Neural cell (in vitro differentiated cells): ENCODE measurements at regions not wholly inside any gene's neighbourhood (a gene's known extent, or its start where the extent isn't known, plus 50 kb on each side); places are given as distances from the start of the nearest gene placed in this dataset.

ENCODE experiments used
- H2AFZ ChIP-seq: fragments of 200-600, 300-800 bp; sonication (generic), shearing (Covaris generic); 2 replicates; pipeline ENCODE4 v1.6.0; 2014; ENCODE audit warnings: low read depth, mild to moderate bottlenecking, antibody characterized with exemption, low read length, moderate library complexity
- H3F3A ChIP-seq: fragments of 200-600 bp; shearing (Covaris generic); 2 replicates; pipeline ENCODE4 v1.6.1; 2016; ENCODE audit warnings: mild to moderate bottlenecking, moderate library complexity, mixed read lengths, antibody characterized with exemption, low read length; ENCODE audit not compliant: insufficient read depth, poor library complexity, severe bottlenecking
- H3K27ac ChIP-seq: fragments of 200-600, 300-800 bp; sonication (generic), shearing (Covaris generic); 2 replicates; pipeline ENCODE4 v1.5.1; 2014; ENCODE audit warnings: mild to moderate bottlenecking, low read length, moderate library complexity
- H3K27me3 ChIP-seq: fragments of 300-800, 200-600 bp; sonication (generic), shearing (Covaris generic); 2 replicates; pipeline ENCODE4 v1.6.0; 2014; ENCODE audit warnings: mild to moderate bottlenecking, low read depth, low read length, moderate library complexity; ENCODE audit not compliant: insufficient read depth
- H3K36me3 ChIP-seq: fragments of 300-800, 200-600 bp; sonication (generic), shearing (Covaris generic); 2 replicates; pipeline ENCODE4 v1.5.1; 2014; ENCODE audit warnings: mild to moderate bottlenecking, antibody characterized with exemption, low read length, moderate library complexity; ENCODE audit not compliant: insufficient read depth
- H3K4me2 ChIP-seq: fragments of 300-800, 200-600 bp; sonication (generic), shearing (Covaris generic); 2 replicates; pipeline ENCODE4 v1.6.0; 2014; ENCODE audit warnings: mild to moderate bottlenecking, low read length
- H3K4me3 ChIP-seq: fragments of 300-800, 200-600 bp; sonication (generic), shearing (Covaris generic); 2 replicates; pipeline ENCODE4 v1.5.1; 2014; ENCODE audit warnings: mild to moderate bottlenecking, low read length, moderate library complexity
- H3K79me2 ChIP-seq: fragments of 200-600 bp; shearing (Covaris generic); replicated peaks from 2 replicates; pipeline ENCODE4 v1.6.0; 2014; ENCODE audit warnings: mild to moderate bottlenecking, low read length, moderate library complexity; ENCODE audit not compliant: insufficient read depth
- H3K9ac ChIP-seq: fragments of 300-800, 200-600 bp; sonication (generic), shearing (Covaris generic); 2 replicates; pipeline ENCODE4 v1.6.1; 2016; ENCODE audit warnings: mild to moderate bottlenecking, low read length, mixed read lengths
- H3K9me2 ChIP-seq: fragments of 200-600 bp; shearing (Covaris generic); 2 replicates; pipeline ENCODE4 v1.6.1; 2016; ENCODE audit warnings: mild to moderate bottlenecking, low read length, mixed read lengths; ENCODE audit not compliant: insufficient read depth
- H3K9me3 ChIP-seq: fragments of 200-600, 300-800 bp; sonication (generic), shearing (Covaris generic); 2 replicates; pipeline ENCODE4 v1.6.1; 2016; ENCODE audit warnings: mild to moderate bottlenecking, mixed run types, low read length, moderate library complexity, mixed read lengths
- H4K20me1 ChIP-seq: fragments of 200-600 bp; shearing (Covaris generic); 2 replicates; pipeline ENCODE4 v1.6.1; 2016; ENCODE audit warnings: mild to moderate bottlenecking, mixed run types; ENCODE audit not compliant: insufficient read depth
- EP300 ChIP-seq: fragments of 450-650 bp; conservative IDR thresholded peaks from 2 replicates; pipeline ENCODE4 v1.6.1; 2014; ENCODE audit warnings: antibody characterized with exemption, mild to moderate bottlenecking, moderate library complexity; ENCODE audit not compliant: poor library complexity, severe bottlenecking
- EZH2 ChIP-seq: fragments of 200-600, 300-800 bp; shearing (Covaris generic), sonication (generic); IDR thresholded peaks from 2 replicates; pipeline ENCODE4 v1.6.1; 2014; ENCODE audit warnings: antibody characterized with exemption, low read length, borderline replicate concordance, mild to moderate bottlenecking; ENCODE audit not compliant: insufficient read depth, poor library complexity, severe bottlenecking
- MXI1 ChIP-seq: fragments of 450-650 bp; conservative IDR thresholded peaks from 2 replicates; pipeline ENCODE4 v1.6.1; 2014; ENCODE audit warnings: antibody characterized with exemption, mild to moderate bottlenecking; ENCODE audit not compliant: poor library complexity, severe bottlenecking
- POLR2AphosphoS5 ChIP-seq: IDR thresholded peaks from 2 replicates; pipeline ENCODE4 v1.6.1; 2012
- RAD21 ChIP-seq: fragments of 450-650 bp; conservative IDR thresholded peaks from 2 replicates; pipeline ENCODE4 v1.6.1; 2014; ENCODE audit warnings: antibody characterized with exemption, mild to moderate bottlenecking, moderate library complexity
- SMC3 ChIP-seq: fragments of 450-650 bp; conservative IDR thresholded peaks from 2 replicates; pipeline ENCODE4 v1.6.1; 2014; ENCODE audit warnings: antibody characterized with exemption, mild to moderate bottlenecking, moderate library complexity; ENCODE audit not compliant: poor library complexity
- TAF1 ChIP-seq: IDR thresholded peaks from 2 replicates; pipeline ENCODE4 v1.6.1; 2012; ENCODE audit warnings: low read depth
- TF ChIP-seq, protein P1 (sequence below): fragments of 450-650 bp; IDR thresholded peaks from 2 replicates; pipeline ENCODE4 v1.5.1; 2014; ENCODE audit warnings: antibody characterized with exemption, mild to moderate bottlenecking, moderate library complexity; ENCODE audit not compliant: poor library complexity, severe bottlenecking
- TF ChIP-seq, protein P2 (sequence below): IDR thresholded peaks from 2 replicates; pipeline ENCODE4 v1.6.1; 2012; ENCODE audit warnings: borderline replicate concordance

DNA sequence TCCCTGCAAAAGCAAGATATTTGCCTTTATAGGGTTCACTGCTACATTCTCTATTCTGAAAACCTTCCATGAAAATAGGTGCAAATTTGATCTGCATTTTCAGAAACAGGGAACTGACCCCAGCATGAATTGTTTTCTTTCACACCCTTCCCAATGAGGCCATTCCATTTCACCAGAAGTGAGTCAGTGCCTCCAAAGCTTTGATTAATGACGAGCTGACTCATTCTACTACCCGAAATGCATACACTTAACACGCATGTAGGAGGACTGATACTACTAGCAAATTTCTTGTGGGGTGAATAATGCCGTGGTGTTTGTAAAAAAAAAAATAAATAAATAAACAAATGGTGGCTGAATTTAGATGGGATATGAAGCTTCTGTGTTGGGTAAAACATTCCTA is 146.9 kb upstream of the FGF13 start:
- H3K4me2 ChIP-seq = no peak overlapping the region

DNA sequence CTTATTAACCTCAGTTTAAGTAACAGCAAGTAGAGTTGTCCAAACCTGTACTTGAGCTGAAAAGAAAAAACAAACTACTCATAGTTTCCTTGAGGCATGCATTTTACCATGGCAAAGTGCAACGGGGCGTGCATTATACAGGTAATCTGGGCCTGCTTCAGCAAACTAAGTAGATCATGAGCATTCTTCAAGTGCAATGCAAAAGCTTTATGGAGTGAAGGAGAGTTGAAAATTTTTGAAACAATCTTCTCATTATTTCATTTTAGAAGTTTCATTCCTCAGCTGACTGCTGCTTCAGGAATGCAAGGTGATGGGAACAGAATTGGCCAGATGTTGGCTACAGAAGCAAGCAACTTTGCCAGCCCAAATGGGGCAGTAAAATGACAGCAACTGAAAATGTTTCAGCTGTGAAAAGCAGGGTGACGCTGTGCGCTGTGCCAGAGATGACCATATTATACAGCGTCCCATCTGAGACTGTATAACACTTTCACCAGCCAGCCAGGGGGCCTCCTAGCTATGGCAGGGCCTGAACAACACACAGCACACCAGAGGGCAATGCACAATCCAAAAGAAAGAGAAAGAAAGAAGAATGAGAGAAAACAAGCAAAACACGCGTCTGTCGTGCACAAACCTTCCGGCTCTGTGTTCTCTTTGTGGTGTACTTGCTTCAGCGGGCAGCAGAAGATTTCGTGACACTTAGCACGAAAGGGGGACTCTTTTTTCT is 145.5 kb upstream of the FGF13 start:
- no peak for TF ChIP-seq MXI1
- no peak for TF ChIP-seq SMC3
- TF ChIP-seq POLR2AphosphoS5 = no peak
- no peak for TF ChIP-seq EZH2
- Histone ChIP-seq H3K9ac (no peak overlapping the region), H3K79me2 (no peaks in the 10 kb centered on the region), H3K9me2 (no peaks in the 10 kb centered on the region), H3F3A (no peaks in the 10 kb centered on the region), H3K27me3 (no peaks in the 10 kb centered on the region), H3K4me2 (no peak overlapping the region), H3K4me3 (no peak overlapping the region), H3K9me3 (no peaks in the 10 kb centered on the region), H3K27ac (no peak overlapping the region), H4K20me1 (no peaks in the 10 kb centered on the region), H2AFZ (no peak overlapping the region), H3K36me3 (no peaks in the 10 kb centered on the region)

More for the DNA sequence above, 146.9 kb upstream of the FGF13 start:
- Histone ChIP-seq H3K9me2 (no peaks in the 10 kb centered on the region), H4K20me1 (no peaks in the 10 kb centered on the region), H3K4me3 (no peak overlapping the region), H2AFZ (no peak overlapping the region), H3F3A (no peaks in the 10 kb centered on the region), H3K9ac (no peak overlapping the region), H3K9me3 (no peaks in the 10 kb centered on the region), H3K36me3 (no peaks in the 10 kb centered on the region), H3K27me3 (no peaks in the 10 kb centered on the region), H3K79me2 (no peaks in the 10 kb centered on the region), H3K27ac (no peak overlapping the region)
- TF ChIP-seq EP300 (no peak), POLR2AphosphoS5 (no peak), EZH2 (no peak), SMC3 (no peak), MXI1 (no peak), RAD21 (no peak), TAF1 (no peak)
- TF ChIP-seq, protein P1, sequence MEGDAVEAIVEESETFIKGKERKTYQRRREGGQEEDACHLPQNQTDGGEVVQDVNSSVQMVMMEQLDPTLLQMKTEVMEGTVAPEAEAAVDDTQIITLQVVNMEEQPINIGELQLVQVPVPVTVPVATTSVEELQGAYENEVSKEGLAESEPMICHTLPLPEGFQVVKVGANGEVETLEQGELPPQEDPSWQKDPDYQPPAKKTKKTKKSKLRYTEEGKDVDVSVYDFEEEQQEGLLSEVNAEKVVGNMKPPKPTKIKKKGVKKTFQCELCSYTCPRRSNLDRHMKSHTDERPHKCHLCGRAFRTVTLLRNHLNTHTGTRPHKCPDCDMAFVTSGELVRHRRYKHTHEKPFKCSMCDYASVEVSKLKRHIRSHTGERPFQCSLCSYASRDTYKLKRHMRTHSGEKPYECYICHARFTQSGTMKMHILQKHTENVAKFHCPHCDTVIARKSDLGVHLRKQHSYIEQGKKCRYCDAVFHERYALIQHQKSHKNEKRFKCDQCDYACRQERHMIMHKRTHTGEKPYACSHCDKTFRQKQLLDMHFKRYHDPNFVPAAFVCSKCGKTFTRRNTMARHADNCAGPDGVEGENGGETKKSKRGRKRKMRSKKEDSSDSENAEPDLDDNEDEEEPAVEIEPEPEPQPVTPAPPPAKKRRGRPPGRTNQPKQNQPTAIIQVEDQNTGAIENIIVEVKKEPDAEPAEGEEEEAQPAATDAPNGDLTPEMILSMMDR = no peak
- TF ChIP-seq, protein P2, sequence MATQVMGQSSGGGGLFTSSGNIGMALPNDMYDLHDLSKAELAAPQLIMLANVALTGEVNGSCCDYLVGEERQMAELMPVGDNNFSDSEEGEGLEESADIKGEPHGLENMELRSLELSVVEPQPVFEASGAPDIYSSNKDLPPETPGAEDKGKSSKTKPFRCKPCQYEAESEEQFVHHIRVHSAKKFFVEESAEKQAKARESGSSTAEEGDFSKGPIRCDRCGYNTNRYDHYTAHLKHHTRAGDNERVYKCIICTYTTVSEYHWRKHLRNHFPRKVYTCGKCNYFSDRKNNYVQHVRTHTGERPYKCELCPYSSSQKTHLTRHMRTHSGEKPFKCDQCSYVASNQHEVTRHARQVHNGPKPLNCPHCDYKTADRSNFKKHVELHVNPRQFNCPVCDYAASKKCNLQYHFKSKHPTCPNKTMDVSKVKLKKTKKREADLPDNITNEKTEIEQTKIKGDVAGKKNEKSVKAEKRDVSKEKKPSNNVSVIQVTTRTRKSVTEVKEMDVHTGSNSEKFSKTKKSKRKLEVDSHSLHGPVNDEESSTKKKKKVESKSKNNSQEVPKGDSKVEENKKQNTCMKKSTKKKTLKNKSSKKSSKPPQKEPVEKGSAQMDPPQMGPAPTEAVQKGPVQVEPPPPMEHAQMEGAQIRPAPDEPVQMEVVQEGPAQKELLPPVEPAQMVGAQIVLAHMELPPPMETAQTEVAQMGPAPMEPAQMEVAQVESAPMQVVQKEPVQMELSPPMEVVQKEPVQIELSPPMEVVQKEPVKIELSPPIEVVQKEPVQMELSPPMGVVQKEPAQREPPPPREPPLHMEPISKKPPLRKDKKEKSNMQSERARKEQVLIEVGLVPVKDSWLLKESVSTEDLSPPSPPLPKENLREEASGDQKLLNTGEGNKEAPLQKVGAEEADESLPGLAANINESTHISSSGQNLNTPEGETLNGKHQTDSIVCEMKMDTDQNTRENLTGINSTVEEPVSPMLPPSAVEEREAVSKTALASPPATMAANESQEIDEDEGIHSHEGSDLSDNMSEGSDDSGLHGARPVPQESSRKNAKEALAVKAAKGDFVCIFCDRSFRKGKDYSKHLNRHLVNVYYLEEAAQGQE = no peak
